Esophagus squamous epithelium (tissue), 4 donors: ENCODE measurements at regions not wholly inside any gene's neighbourhood (a gene's known extent, or its start where the extent isn't known, plus 50 kb on each side); places are given as distances from the start of the nearest gene placed in this dataset.

Source experiments
- POLR2A ChIP-seq, 4 donors: fragments of 450-650 bp; IDR thresholded peaks; one replicate each; pipeline ENCODE4 v1.6.1; 2017; ENCODE audit warnings: antibody characterized with exemption in 4 of 4, mild to moderate bottlenecking in 4 of 4, moderate library complexity in 3 of 4
- TF ChIP-seq, protein P1 (sequence below), 6 experiments: fragments of 450-650 bp in 4 of 6; fragments of 200-600 bp in 2 of 6; sonication (generic) in 2 of 6; IDR thresholded peaks; one replicate each; pipeline ENCODE4 v1.5.1; 2016 to 2019; ENCODE audit warnings: antibody characterized with exemption in 6 of 6, mild to moderate bottlenecking in 4 of 6, moderate library complexity in 4 of 6

DNA sequence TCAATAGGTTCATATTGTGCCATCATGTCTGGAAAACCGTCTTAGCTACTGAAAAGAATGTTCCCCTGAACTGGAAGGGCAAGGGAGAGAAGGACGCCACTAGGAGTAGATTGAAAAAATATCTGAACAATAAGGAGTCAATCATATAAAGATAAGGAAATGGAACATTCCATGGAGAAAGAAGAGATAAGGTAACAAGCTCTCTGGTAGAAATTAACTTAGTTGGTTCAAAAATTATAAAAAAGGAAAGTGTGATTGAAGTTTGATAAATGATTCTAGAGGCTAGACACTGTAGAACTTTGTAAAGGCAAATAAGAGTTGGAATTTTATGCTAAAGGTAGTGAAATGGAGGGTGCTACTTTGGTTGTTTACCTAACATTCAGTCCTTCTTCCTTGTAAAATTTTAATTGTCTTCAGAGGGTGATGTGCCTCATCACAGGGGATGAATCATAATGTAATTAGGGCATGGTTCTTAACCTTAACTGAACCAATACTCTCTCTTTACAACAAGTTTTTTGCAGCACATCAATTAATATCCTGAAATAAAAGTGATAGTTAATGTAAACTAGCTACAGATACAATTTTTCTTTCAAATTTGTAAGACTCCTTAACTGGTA is 135.5 kb downstream of the GPX5 start:
- TF ChIP-seq, protein P1, sequence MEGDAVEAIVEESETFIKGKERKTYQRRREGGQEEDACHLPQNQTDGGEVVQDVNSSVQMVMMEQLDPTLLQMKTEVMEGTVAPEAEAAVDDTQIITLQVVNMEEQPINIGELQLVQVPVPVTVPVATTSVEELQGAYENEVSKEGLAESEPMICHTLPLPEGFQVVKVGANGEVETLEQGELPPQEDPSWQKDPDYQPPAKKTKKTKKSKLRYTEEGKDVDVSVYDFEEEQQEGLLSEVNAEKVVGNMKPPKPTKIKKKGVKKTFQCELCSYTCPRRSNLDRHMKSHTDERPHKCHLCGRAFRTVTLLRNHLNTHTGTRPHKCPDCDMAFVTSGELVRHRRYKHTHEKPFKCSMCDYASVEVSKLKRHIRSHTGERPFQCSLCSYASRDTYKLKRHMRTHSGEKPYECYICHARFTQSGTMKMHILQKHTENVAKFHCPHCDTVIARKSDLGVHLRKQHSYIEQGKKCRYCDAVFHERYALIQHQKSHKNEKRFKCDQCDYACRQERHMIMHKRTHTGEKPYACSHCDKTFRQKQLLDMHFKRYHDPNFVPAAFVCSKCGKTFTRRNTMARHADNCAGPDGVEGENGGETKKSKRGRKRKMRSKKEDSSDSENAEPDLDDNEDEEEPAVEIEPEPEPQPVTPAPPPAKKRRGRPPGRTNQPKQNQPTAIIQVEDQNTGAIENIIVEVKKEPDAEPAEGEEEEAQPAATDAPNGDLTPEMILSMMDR (IDR thresholded peaks at IDR 0.05): no peak
- TF ChIP-seq POLR2A (IDR thresholded peaks at IDR 0.05): no peak
